NB4 (cell line): ENCODE measurements at regions not wholly inside any gene's neighbourhood (a gene's known extent, or its start where the extent isn't known, plus 50 kb on each side); places are given as distances from the start of the nearest gene placed in this dataset.

ENCODE experiments used
- MYC ChIP-seq: IDR thresholded peaks from 2 replicates; pipeline ENCODE4 v1.6.1; 2011; ENCODE audit warnings: low read depth, low read length
- TF ChIP-seq, protein P1 (sequence below): IDR thresholded peaks from one replicate; pipeline ENCODE4 v1.5.1; 2012; ENCODE audit warnings: low read depth, low read length
- TF ChIP-seq, protein P2 (sequence below): IDR thresholded peaks from 2 replicates; pipeline ENCODE4 v1.6.1; 2011; ENCODE audit warnings: low read depth, low read length

DNA sequence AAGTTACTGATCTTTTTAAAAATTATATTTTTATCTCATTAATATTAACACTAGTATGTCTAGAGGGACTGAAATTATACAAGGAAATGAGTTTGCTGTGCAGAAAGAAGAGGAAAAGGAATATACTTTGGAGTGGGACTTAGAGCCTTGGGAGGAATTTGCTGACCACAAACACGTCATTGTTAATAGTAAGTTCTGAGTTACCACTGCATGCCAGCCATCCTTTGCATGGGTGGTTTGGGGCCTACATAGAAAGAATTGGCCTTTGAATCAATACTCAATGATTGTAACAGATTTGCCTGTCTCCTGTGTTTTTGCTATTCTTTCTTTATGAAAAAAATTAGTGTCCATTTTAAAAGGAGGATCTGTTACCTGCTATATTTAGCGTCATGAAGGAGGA lies 232.6 kb upstream of the TNC start:
- TF ChIP-seq, protein P1, sequence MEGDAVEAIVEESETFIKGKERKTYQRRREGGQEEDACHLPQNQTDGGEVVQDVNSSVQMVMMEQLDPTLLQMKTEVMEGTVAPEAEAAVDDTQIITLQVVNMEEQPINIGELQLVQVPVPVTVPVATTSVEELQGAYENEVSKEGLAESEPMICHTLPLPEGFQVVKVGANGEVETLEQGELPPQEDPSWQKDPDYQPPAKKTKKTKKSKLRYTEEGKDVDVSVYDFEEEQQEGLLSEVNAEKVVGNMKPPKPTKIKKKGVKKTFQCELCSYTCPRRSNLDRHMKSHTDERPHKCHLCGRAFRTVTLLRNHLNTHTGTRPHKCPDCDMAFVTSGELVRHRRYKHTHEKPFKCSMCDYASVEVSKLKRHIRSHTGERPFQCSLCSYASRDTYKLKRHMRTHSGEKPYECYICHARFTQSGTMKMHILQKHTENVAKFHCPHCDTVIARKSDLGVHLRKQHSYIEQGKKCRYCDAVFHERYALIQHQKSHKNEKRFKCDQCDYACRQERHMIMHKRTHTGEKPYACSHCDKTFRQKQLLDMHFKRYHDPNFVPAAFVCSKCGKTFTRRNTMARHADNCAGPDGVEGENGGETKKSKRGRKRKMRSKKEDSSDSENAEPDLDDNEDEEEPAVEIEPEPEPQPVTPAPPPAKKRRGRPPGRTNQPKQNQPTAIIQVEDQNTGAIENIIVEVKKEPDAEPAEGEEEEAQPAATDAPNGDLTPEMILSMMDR = no peak
- TF ChIP-seq, protein P2, sequence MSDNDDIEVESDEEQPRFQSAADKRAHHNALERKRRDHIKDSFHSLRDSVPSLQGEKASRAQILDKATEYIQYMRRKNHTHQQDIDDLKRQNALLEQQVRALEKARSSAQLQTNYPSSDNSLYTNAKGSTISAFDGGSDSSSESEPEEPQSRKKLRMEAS = no peak
- TF ChIP-seq MYC = no peak
